NCI-H2227 treated with DMSO at 0.1 percent for 48 hours (cell line): ENCODE measurements at regions not wholly inside any gene's neighbourhood (a gene's known extent, or its start where the extent isn't known, plus 50 kb on each side); places are given as distances from the start of the nearest gene placed in this dataset.

ENCODE experiments used
- DNase-seq: peaks from one replicate; lab custom pipeline; 2025; lab: John Stamatoyannopoulos, UW

DNA sequence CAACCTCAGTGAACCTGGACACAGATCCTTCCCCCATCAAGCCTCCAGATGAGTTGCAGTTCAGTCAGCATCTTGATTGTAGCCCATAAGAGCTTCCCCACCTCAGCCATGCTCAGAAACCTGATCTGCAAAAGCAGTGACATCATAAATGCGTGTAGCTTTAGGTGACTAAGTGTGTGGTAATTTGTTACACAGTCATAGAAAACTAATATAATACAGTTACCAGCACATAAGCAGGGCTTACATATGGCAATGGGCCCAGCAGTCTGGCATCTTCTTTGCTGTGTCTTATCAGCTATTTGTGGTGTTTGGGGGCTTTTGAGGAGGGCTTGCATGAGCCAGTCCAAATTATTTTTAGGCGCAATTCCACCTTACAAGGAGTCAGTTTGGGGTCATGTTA is 807.0 kb downstream of the SLC4A3 start:
- DNase-seq, result no peak

DNA sequence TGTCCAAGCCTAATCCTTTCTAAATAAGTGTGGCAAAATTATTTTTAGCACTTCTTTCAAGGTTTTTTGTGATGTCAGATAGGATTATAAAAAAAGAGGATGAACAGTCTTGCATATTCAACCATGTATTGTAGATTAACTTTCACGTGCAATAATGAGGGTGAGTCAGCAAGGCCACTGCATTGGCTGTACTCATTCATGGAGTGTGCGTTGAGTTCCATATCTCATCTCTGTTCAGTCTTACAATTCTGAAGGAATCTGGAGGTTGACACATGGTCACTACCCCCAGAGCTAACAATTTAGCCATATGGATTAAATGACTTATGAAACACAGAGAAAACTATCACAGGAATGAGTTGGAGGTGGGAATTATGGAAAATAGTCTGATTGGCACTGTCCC is 810.5 kb downstream of the SLC4A3 start:
- DNase-seq, result no peak

DNA sequence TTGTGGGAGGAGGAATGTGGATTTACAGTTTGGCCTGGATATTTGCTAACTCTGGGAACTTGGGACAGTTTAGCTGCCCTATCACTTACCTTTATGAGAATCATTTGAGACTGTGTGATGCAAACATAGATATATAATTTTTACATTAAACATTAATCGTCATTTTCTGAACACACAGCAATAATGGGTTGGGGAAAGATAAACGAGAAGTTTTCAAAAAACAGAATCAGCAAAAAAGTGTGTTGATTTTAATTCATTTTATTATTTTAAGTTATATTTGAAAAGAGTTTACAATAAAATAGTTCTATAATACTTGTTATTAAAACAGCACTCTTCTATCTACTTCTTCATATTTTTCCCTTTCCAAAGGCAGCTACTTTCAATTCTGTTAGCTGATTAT is 813.3 kb downstream of the SLC4A3 start:
- DNase-seq, result no peak

DNA sequence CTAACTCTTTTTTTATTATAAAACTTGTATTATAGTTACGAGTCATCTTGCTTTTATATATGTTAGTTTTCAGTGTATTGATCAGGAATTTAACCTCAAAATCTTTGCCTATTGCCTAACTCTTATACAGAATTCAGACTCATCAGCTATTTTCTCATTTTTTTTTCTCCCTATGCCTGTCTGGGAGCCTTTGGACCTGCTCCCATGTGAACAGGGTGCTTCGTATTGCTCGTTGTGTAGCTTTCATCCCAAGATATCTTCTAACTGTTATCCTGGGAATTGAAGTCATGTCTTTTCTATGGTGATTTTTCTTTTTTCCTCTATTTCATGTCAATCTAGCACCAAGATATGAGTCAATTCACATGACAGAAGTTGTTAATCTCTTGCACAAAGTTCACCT is 814.0 kb downstream of the SLC4A3 start:
- DNase-seq, result no peak

DNA sequence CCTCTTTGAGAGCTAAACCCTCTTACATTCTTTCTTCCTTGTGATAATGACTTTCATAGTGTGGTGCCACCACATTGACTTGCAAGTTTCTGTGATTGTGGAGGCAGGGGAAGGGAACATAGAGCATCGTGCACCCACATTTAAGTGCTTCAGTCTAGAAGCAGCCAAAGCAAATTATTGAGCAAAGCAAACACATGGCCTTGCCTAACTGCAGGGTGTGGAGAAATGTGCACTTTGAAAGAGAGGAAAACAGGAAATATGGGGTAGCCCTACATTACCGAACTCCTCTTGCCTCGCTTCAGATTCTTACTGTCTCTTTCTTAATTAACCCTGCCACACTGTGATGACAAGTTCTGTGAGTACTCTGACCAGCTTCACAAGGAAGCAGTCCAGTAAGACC is 814.6 kb downstream of the SLC4A3 start:
- no peak for DNase-seq

DNA sequence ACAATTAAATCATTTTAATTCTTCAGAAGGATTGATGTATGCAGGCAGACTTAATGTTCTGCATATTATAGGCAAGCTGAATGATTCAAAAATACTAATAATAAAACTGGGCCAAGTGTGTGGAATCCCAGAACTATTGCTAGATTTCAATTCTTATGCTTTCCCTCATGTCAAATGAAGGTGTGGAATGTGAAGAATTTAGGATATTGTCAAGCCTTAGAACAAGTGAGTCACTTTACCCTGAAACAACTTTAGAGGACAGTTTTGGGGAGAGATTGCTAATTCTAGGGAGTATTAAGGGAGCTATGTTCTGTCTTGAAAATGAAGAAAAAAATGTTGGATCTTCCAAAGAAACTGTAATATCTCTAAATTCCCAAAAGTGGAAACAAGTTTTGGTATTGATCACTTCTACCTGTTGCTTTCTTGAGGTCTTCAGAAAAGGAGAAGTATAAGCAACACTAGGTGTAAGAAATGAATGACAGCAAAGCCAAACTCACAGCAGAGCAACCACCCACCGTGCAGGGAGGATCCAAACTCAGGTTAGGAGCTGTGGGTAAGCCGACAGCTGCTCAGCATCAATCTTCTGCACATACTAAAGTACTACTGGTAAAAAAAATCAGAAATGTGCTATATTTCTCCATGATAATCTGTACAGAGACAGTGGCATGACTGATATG is 818.1 kb downstream of the SLC4A3 start:
- DNase-seq, result no peak

DNA sequence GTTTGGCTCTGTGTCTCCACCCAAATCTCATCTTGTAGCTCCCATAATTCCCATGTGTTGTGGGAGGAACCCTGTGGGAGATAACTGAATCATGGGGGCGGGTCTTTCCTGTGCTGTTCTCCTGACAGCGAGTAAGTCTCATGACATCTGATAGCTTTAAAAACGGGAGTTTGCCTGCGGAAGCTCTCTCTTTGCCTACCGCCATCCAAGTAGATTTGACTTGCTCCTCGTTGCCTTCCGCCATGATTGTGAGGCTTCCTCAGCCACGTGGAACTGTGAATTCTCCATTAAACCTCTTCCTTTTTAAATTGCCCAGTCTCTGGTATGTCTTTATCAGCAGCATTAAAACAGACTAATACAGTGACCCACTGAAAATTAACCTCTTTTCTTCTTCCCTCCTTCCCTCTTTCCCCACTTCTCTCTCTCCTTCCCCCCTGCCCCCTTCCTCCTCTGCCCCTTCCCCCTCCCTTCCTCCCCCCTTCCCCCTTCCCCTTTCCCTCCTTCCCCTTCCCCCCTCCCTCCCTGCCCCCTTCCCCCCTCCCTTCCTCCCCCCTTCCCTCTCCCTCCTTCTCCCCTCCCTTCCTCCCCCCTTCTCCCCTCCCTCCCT is 818.8 kb downstream of the SLC4A3 start:
- no peak for DNase-seq

DNA sequence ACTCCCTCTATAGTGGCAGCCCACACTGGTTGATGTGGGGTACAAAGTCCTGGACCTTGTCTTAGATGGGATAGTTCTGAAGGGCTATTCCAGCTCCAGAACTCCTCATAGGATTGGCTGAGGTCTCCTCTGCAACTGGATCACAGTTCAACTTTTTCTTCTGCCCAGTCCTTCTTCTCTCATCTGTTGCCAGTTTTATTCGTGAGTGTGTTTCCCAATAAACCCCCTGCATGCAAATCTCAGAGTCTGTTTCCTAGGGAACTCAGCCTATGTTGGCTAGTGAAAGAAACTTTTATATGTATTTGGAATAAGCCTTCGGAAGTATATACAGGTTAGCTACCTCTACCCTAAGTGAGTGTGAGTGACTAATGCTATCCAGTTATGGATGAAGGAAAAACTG is 823.4 kb downstream of the SLC4A3 start:
- no peak for DNase-seq

DNA sequence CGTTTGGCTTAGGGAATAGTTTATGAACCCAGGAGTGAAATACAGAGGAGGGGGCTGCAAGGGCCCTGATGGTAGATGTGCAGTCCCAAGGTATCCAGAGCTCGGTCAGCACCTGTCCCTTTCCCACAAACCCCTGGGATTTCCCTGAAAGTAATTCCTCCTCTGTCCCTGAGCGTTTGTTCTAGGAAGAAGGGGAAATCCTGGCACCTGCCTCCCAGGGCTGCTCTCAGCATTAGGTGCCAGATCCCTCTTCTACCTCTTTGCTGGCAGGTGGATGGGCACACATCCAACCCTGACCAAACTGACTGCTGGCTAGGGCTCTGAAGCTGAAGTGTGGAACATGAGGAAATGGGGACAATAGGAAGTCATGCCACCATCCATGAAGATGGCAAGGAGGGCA is 824.0 kb downstream of the SLC4A3 start:
- DNase-seq, result no peak

DNA sequence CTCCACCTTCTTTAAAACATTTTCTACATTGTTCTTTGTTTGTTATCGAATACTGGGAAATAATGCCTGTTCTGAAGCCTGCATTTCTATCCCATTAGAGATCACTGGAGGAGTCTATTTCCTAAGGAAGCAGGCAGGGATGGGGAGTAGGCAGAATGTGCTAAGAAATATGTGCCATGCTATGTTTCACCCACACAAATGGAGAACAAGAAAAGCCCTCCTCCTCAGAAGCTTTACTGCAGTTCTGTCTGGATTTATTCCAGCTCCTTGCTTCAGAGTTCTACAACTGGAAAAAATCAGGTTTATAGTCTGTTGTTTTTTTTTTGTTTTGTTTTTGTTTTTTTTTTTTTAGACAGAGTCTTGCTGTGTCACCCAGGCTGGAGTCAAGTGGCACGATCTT is 825.1 kb downstream of the SLC4A3 start:
- no peak for DNase-seq

DNA sequence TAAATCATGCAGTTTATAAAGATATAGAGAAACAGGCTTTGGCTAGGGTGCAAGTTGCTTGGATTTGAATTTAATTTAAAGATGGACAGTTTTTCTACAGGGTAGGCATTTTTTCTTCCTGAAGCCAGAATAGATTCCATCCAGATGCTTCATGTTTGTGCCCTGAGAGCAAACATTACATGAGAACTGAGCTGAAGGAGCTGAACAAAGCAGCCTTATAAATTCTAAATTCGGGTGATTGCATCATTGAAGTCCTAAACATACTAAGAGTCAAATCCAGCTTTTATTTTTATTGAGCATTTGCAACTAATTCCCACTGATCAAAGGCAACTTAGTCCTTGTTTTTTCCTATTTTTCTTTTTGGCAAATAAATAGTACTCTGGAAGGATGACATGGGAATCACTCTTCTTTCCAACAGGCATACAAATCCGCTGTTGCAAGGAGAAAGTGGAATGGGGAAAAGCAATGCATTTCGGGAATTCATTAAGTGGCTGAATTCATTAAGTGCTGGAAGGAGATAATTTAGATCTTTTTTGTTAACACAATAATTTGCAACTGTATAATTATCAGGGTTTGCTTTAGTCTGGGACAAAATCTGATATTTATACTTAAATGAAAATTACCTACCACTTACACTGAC is 828.0 kb downstream of the SLC4A3 start:
- DNase-seq, result no peak

DNA sequence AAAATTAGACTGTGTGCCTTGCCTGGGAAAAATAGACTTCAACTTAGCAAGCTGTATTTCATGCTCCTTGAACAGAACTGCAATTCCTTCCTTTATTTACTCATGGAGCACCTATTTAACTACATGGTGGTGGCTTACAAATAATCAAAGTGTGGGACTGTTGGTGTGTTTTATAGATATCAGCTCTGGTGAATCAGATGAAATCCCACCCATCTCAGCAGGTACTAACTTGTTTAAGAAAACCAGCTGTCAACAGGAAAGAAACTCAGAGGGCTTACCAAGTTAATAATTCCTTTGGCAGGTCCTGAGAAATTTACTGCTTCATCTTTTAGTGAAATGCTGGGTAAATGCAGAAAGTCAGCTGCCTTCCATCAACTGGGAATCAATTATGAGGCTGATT is 830.6 kb downstream of the SLC4A3 start:
- DNase-seq, result no peak

DNA sequence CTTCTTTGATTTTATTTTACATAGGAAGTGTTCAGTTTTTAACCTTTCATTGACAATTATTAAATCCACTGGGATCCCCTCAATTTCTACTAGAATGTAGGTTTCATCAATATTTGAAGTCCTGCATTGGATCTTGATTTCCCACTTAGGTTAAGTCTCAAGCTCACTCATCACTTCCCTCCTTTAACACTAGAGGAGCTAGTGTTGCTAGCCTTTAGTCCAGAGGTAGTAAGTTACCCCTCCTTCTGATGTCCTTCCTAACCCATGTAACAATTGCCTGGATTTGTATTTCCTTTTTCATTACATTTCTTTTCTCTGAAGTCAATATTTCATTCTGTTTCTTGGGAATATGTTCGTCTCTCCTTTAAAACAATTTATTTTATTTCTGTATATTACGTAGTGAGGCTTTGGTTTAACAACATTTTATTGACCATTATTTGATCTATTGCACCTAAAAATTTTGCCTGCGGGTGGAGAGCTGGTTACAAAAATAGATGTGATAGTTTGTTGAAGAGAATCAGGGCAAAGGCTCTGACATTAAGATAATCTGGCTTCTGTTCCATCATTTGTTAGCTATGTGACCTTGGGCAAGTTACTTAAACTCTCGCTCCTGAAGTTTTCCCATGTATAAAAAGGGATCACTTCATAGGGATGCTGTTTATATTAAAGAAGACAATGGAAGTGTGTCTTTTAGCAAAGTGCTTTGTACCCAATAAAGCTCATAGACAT is 833.0 kb downstream of the SLC4A3 start:
- DNase-seq, result no peak

DNA sequence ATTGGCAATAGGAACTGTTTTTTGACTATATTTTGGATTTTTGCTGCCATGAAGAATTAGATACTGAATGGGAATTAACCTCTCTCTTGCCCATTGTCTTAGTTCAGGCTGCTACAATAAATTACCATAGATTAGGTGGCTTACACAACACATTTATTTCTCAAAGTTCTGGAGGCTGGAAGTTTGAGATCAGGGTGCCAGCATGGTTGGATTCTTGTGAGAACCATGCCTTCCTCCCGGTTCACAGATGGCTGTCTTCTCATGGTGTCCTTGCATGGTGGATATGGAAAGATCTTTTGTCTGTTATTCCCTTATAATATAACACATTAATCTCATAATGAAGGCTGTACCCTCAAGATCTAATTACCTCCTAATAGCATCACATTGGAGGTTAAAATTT is 836.4 kb downstream of the SLC4A3 start:
- DNase-seq, result no peak

DNA sequence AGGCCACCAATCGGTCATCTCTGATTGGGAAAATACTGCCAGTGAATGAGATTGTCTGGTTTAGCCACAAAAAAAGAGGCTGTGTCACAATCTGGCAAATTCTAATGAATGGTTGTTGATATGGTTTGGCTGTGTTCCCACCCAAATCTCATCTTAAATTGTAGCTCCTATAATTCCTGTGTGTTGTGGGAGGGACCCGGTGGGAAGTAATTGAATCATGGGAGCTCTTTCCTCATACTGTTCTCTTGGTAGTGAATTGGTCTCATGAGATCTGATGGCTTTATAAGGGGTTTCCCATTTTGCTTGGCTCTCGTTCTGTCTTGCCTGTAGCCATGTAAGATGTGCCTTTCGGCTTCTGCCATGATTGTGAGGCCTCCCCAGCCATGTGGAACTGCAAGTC is 838.3 kb downstream of the SLC4A3 start:
- no peak for DNase-seq

DNA sequence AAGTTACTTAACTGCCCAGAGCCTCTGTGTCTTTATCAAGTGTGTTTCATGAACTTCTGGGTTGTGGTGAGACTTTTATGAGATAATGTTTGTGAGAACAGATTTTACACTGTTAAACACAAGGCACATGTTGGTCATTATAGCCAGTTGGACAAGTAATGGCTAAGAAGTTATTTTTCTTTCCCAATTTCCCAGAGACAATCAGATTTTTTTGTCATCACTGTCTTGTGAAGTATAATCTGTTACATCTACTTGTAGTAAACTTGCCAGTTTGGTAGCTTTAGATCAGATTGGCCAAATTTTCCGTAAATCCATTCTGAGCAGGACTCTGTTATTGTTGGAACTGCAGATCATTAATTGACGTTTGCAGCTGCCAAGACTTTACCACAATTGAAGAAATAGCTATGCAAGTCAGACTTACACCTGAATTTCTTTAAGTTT is 838.8 kb downstream of the SLC4A3 start:
- no peak for DNase-seq

DNA sequence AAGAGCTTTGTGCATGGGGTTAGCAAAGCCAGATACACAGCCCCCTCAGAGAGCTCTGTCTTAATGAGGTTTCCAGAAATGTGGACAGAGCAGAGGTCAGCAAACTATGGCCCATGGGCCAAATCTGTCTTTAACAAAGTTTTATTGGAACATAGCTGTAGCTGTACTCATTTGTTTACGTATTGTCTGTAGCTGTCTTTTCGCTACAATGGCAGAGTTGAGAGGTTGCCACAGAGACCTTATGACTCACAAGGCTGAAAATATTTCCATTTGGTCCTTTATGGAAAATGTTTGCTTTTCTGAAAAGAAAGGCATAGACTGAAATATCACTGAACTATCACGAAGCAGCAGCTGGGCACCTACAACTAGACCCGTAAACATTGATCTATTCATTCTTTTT is 841.8 kb downstream of the SLC4A3 start:
- DNase-seq, result no peak

DNA sequence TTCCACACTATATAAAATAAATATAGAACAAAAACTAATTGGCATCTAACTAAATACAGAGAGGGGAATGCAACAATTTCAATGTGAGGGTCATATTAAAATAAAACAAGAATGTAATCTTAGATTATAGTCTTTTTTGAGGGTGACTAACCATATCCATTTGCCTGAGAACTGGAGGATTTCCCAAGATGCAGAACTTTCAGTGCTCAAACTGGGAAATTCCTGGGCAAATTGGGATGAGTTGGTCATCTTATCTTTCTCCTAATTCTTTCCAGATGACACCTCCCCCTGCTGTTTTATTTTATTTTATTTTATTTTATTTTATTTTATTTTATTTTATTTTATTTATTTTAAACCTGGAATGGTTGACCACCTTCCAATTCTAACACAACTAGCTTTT is 846.2 kb downstream of the SLC4A3 start:
- no peak for DNase-seq

DNA sequence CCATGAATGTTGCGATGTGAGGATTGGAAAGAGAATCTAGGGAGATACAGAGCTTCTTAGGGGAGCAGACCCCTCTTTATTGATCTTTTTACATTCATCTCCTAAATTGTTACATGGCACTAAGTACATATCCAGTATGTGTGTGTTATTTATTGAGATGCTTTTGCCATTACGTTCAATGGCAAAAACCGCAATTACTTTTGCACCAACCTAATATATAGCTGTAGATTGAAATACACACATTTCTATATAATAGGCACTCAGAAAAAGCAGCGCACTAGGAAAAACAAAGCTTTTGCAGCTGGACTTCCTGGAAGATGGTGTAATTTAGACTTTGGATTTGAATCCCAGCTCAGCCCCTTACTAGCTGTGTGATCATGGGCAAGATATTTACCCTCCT is 849.4 kb downstream of the SLC4A3 start:
- DNase-seq, result no peak

DNA sequence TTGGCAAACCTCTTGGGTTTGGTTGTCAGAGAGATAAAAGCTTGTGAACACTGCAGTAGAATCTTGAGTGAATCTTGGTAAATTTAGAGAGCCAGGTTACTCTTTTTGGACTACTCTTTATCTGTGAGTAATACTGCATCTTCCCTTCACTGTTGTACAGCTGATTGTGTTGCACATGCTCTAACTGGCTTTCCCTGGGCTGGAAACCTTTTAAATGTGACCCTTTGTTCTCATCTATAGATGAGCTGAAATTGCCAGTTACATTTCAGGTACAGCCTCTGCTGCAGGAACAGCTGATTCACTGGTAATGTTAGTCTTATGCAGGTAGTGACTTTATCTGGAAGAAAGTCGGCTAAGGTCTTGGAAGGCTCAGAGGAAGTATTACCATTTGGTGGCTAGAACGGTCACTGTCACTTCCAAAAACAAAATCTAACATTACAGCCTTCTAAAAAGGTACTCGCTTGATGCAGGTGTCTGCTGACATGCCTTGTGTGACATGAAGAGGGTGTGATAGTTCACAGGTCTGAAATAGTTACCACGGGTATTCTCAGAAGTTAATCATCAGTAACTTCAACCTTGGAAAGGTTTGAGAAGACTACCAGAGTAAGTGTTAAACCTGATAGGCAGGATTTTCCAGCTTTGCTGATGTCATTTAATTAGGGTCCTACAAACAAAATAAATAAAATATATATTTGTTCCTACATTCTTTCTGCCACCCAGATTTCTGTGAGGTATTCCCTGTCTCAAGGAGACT is 851.1 kb downstream of the SLC4A3 start:
- peak; percentile 22 for DNase-seq

DNA sequence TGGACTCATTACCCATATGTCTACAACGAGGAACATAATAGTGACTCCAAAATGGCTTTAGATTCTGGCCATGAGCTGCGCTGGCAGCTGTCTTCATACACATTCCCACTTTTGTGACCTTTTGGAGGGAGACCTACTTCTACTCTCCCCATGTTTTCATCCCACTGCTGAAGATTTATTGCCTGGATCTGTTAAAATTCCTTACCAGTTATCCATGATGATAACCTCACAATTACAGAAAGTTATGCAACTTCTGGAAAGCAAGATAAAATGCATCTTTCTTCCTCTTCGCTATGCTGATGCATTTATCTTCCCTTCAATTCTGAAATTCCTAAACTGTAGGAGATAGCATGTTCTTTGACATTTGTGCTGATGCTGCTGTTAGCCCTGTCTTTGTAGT is 855.3 kb downstream of the SLC4A3 start:
- no peak for DNase-seq

DNA sequence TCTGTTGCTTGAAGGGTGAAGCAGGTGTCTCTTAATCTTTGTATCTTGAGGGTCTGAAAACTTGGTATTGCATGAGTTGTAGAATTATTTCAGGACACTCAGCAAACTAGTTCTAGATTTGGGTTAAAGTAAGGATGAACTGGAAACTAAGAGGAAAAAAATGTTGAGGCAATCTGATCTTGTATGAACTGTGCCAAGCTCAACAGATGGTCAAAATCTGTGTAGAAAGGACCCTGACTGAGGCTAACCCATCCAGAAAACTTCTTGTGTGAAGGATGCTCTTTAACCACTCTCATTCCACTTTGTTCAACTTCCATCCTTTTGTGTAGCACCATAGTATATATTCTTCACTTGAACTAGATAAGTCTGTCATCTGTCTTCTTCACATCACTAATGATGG is 861.7 kb downstream of the SLC4A3 start:
- DNase-seq, result no peak
